GF-D8 (cell line): ENCODE measurements at regions not wholly inside any gene's neighbourhood (a gene's known extent, or its start where the extent isn't known, plus 50 kb on each side); places are given as distances from the start of the nearest gene placed in this dataset.
"Not testable (repeated sequence)": the region's sequence is repeated elsewhere in the genome, so short reads cannot be mapped to it uniquely, and the experiment has no call there.

Experiments used
- DNase-seq: peaks from one replicate; lab custom pipeline; 2025; lab: John Stamatoyannopoulos, UW

- no peak for DNase-seq
Observed at GRCh38 chr7:119713606-119714005, 559.4 kb upstream of the KCND2 start.

- no peak for DNase-seq
Observed at GRCh38 chr7:119720541-119720940, 552.4 kb upstream of the KCND2 start.

GRCh38 chr7:119724041-119724792 is 548.8 kb upstream of the KCND2 start:
- DNase-seq: no peak

- no peak for DNase-seq
Observed at GRCh38 chr7:119733127-119733879, 539.7 kb upstream of the KCND2 start.

- no peak for DNase-seq
Observed at GRCh38 chr7:119737390-119737789, 535.6 kb upstream of the KCND2 start.

GRCh38 chr7:119745280-119745679 is 527.7 kb upstream of the KCND2 start:
- DNase-seq: not testable (repeated sequence)

- no peak for DNase-seq
Observed at GRCh38 chr7:119748251-119748860, 524.6 kb upstream of the KCND2 start.

- DNase-seq: no peak
Observed at GRCh38 chr7:119748991-119749390, 524.0 kb upstream of the KCND2 start.

GRCh38 chr7:119756687-119757086 is 516.3 kb upstream of the KCND2 start:
- DNase-seq: no peak

- DNase-seq: no peak
Observed at GRCh38 chr7:119758254-119758653, 514.7 kb upstream of the KCND2 start.

- no peak for DNase-seq
Observed at GRCh38 chr7:119761776-119762175, 511.2 kb upstream of the KCND2 start.

GRCh38 chr7:119782286-119782685 is 490.7 kb upstream of the KCND2 start:
- DNase-seq: no peak

- DNase-seq: no peak
Observed at GRCh38 chr7:119783799-119784198, 489.2 kb upstream of the KCND2 start.

- DNase-seq: no peak
Observed at GRCh38 chr7:119802147-119802546, 470.8 kb upstream of the KCND2 start.

- DNase-seq: no peak
Observed at GRCh38 chr7:119825091-119825655, 447.8 kb upstream of the KCND2 start.

- no peak for DNase-seq
Observed at GRCh38 chr7:119826547-119826946, 446.4 kb upstream of the KCND2 start.

- DNase-seq: no peak
Observed at GRCh38 chr7:119838444-119838843, 434.5 kb upstream of the KCND2 start.

GRCh38 chr7:119842337-119842736 is 430.6 kb upstream of the KCND2 start:
- DNase-seq: no peak

GRCh38 chr7:119842786-119843185 is 430.2 kb upstream of the KCND2 start:
- DNase-seq: no peak

GRCh38 chr7:119861385-119861784 is 411.6 kb upstream of the KCND2 start:
- DNase-seq: no peak

- DNase-seq: no peak
Observed at GRCh38 chr7:119868387-119868786, 404.6 kb upstream of the KCND2 start.

- no peak for DNase-seq
Observed at GRCh38 chr7:119879835-119880234, 393.1 kb upstream of the KCND2 start.

GRCh38 chr7:119886007-119886406 is 387.0 kb upstream of the KCND2 start:
- no peak for DNase-seq
